Activated naive CD4-positive, alpha-beta T cell treated with anti-CD3 and anti-CD28 coated beads for 36 hours (primary cell): ENCODE measurements at regions not wholly inside any gene's neighbourhood (a gene's known extent, or its start where the extent isn't known, plus 50 kb on each side); places are given as distances from the start of the nearest gene placed in this dataset.
"Not testable (repeated sequence)": the region's sequence is repeated elsewhere in the genome, so short reads cannot be mapped to it uniquely, and the experiment has no call there.

Experiments
- CTCF ChIA-PET: fragments of 350-600 bp; sonication (Branson Sonifier 250); formaldehyde crosslinking; loops from one replicate; lab custom pipeline; 2021; ENCODE audit warnings: antibody characterized with exemption; lab: Charles Lee
- DNase-seq: peaks from one replicate; pipeline ENCODE4 v3.0.0-alpha.2; 2020
- H3K27ac Mint-ChIP-seq: one replicate; pipeline ENCODE4 v1.8.0; 2021; ENCODE audit warnings: mild to moderate bottlenecking, mixed read lengths
- H3K27me3 Mint-ChIP-seq: one replicate; pipeline ENCODE4 v1.8.0; 2021; ENCODE audit warnings: low read depth, mixed read lengths
- H3K36me3 Mint-ChIP-seq: one replicate; pipeline ENCODE4 v1.8.0; 2021; ENCODE audit warnings: low read depth, mixed read lengths
- H3K4me1 Mint-ChIP-seq: one replicate; pipeline ENCODE4 v1.8.0; 2021; ENCODE audit warnings: low read depth, mixed read lengths
- H3K4me3 Mint-ChIP-seq: one replicate; pipeline ENCODE4 v1.8.0; 2021; ENCODE audit warnings: mild to moderate bottlenecking, moderate library complexity, mixed read lengths
- H3K9me3 Mint-ChIP-seq: one replicate; pipeline ENCODE4 v1.8.0; 2021; ENCODE audit warnings: mixed read lengths
- intact Hi-C: fragments of 100-400 bp; cut with micrococcal nuclease; formaldehyde crosslinking; loops from one replicate; pipeline ENCODE4 v1.15.1; 2023

DNA sequence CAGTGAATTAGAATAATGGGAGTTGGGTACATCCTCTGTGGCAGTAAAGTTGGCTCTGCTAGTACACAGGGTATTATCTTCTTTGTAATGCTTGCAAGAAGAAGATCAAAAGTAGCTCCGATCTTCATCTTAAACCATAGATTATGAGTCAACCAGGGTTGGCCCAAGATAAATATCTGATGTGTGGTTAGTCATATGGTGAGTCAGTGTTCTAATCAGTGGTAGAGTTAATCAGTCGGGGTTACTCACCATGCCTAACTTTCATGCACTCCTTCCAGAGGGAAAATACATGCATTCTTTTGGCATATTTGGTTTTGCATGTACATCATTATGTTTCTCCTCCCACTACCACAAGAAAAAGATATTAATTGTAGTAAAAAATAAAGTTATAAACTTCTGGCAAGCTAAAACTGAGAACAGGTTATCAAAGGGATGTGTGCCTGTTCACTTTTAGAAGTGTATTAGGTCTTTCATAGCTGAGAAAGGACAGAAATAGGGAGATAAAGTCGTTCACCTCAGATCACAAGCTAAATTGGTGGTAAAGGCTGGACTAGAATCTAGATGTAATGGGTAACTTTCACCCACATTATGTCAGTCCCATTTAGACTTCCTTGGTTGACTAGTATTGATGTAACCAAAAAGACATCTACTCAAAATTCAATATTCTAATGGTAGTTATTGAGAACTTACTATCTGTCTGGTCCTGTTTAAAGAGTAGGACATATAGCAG is 684.4 kb downstream of the IRS1 start:
- Mint-ChIP-seq H3K4me3 (no peak overlapping the region), H3K9me3 (no peaks in the 10 kb centered on the region), H3K4me1 (peaks cover 2% of the 10 kb centered on the region), H3K27ac (no peak overlapping the region), H3K27me3 (no peaks in the 10 kb centered on the region), H3K36me3 (no peaks in the 10 kb centered on the region)
- CTCF ChIA-PET: no interaction called here
- intact Hi-C loops: no loop called here
- no peak for DNase-seq

- CTCF ChIA-PET: interaction anchor here (0.6 kb wide), 1 partner anchor 55 kb away, joined by 4 read pairs; no protein-coding TSS in a partner anchor
- H3K9me3 Mint-ChIP-seq: no peaks in the 10 kb centered on the region
- H3K27ac Mint-ChIP-seq: no peak overlapping the region
- no peaks in the 10 kb centered on the region for H3K27me3 Mint-ChIP-seq
- no peaks in the 10 kb centered on the region for H3K36me3 Mint-ChIP-seq
- intact Hi-C loops: no loop called here
- no peak overlapping the region for H3K4me3 Mint-ChIP-seq
- peaks cover 2% of the 10 kb centered on the region for H3K4me1 Mint-ChIP-seq
- no peak for DNase-seq
Observed at GRCh38 chr2:226114436-226114835, 685.2 kb downstream of the IRS1 start.

- intact Hi-C loops: no loop called here
- peaks cover under 1% of the 10 kb centered on the region for H3K9me3 Mint-ChIP-seq
- no peaks in the 10 kb centered on the region for H3K4me1 Mint-ChIP-seq
- H3K27ac Mint-ChIP-seq: no peak overlapping the region
- H3K36me3 Mint-ChIP-seq: no peaks in the 10 kb centered on the region
- CTCF ChIA-PET: no interaction called here
- no peaks in the 10 kb centered on the region for H3K27me3 Mint-ChIP-seq
- DNase-seq: no peak
- H3K4me3 Mint-ChIP-seq: no peak overlapping the region
Observed at GRCh38 chr2:226098861-226099745, 699.6 kb downstream of the NYAP2 start.

- H3K4me3 Mint-ChIP-seq: no peak overlapping the region
- H3K9me3 Mint-ChIP-seq: peaks cover 6% of the 10 kb centered on the region
- peaks cover 5% of the 10 kb centered on the region for H3K27me3 Mint-ChIP-seq
- H3K4me1 Mint-ChIP-seq: no peaks in the 10 kb centered on the region
- DNase-seq: no peak
- intact Hi-C loops: no loop called here
- no peaks in the 10 kb centered on the region for H3K36me3 Mint-ChIP-seq
- CTCF ChIA-PET: no interaction called here
- no peak overlapping the region for H3K27ac Mint-ChIP-seq
Observed at GRCh38 chr2:226095058-226095457, 695.5 kb downstream of the NYAP2 start.

- H3K4me1 Mint-ChIP-seq: no peaks in the 10 kb centered on the region
- H3K9me3 Mint-ChIP-seq: peaks cover 6% of the 10 kb centered on the region
- H3K4me3 Mint-ChIP-seq: no peak overlapping the region
- CTCF ChIA-PET: no interaction called here
- no peaks in the 10 kb centered on the region for H3K36me3 Mint-ChIP-seq
- H3K27me3 Mint-ChIP-seq: peaks cover 5% of the 10 kb centered on the region
- no peak for DNase-seq
- H3K27ac Mint-ChIP-seq: no peak overlapping the region
- intact Hi-C loops: no loop called here
Observed at GRCh38 chr2:226093364-226093763, 693.9 kb downstream of the NYAP2 start.

GRCh38 chr2:226088366-226088674 is 688.8 kb downstream of the NYAP2 start:
- intact Hi-C loops: no loop called here
- CTCF ChIA-PET: no interaction called here

DNA sequence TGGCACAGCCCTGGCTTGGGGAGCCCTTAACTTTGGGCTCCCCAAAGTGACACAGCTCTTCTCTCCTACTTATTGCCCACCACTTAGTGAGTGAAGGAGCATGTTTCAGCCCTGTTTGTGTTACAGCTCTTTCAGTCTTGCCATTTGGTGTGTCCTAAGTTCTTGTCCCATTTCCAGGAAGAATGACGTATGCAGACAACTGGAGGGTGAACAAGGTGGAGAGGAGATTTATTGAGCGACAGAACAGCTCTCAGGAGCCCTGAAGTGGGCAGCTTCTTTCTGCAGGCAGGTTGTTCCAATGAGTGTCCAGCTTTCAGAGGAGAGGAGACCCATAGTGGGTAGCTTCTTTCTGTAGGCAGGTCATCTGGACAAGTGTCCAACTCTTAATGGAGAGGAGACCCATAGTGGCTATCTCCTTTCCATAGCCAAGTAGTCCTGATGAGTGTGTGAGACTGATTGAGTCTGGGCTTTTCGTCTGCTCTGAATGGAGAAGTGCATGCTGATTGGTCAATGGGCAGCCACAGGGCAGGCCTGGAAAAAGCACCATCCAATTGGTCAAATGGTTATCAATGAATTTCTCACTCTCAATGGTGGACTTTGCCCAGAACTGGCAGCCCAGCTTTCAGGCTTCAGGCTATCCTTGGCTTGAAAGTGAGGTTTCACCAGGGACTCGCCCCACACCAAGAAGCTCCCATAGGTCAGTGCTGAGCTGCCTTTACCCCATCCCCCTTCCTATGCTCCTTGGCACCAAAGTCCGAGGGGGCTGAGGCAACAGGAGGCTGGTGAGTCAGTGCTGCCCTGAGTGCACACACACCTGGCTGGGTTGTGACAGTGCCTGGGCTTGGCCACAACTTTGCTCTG is 688.2 kb downstream of the NYAP2 start:
- no peak overlapping the region for H3K27ac Mint-ChIP-seq
- no peaks in the 10 kb centered on the region for H3K9me3 Mint-ChIP-seq
- DNase-seq: no peak
- no peak overlapping the region for H3K4me3 Mint-ChIP-seq
- no peaks in the 10 kb centered on the region for H3K36me3 Mint-ChIP-seq
- no peaks in the 10 kb centered on the region for H3K4me1 Mint-ChIP-seq
- intact Hi-C loops: no loop called here
- CTCF ChIA-PET: interaction anchor here (0.7 kb wide), 1 partner anchor 355 kb away, joined by 3 read pairs; no protein-coding TSS in a partner anchor
- H3K27me3 Mint-ChIP-seq: peaks cover 5% of the 10 kb centered on the region

More at GRCh38 chr2:226088366-226088674, 688.8 kb downstream of the NYAP2 start:
- Mint-ChIP-seq H3K4me3 (no peak overlapping the region), H3K27ac (no peak overlapping the region), H3K36me3 (no peaks in the 10 kb centered on the region), H3K4me1 (no peaks in the 10 kb centered on the region), H3K9me3 (peaks cover 3% of the 10 kb centered on the region), H3K27me3 (peaks cover 5% of the 10 kb centered on the region)
- DNase-seq: no peak

- Mint-ChIP-seq H3K27me3 (peaks cover 5% of the 10 kb centered on the region), H3K4me3 (no peak overlapping the region), H3K9me3 (no peaks in the 10 kb centered on the region), H3K27ac (no peak overlapping the region), H3K36me3 (no peaks in the 10 kb centered on the region), H3K4me1 (no peaks in the 10 kb centered on the region)
- no peak for DNase-seq
- CTCF ChIA-PET: no interaction called here
- intact Hi-C loops: no loop called here
Observed at GRCh38 chr2:226087051-226087450, 687.5 kb downstream of the NYAP2 start.

GRCh38 chr2:226086190-226086589 is 686.7 kb downstream of the NYAP2 start:
- Mint-ChIP-seq H3K27me3 (peaks cover 3% of the 10 kb centered on the region), H3K27ac (no peak overlapping the region), H3K9me3 (no peaks in the 10 kb centered on the region), H3K4me3 (no peak overlapping the region), H3K4me1 (no peaks in the 10 kb centered on the region), H3K36me3 (no peaks in the 10 kb centered on the region)
- CTCF ChIA-PET: no interaction called here
- DNase-seq: no peak
- intact Hi-C loops: no loop called here

GRCh38 chr2:226085425-226085824 is 685.9 kb downstream of the NYAP2 start:
- H3K4me1 Mint-ChIP-seq, CTCF ChIA-PET, H3K27me3 Mint-ChIP-seq, intact Hi-C loops, H3K4me3 Mint-ChIP-seq, H3K27ac Mint-ChIP-seq, H3K9me3 Mint-ChIP-seq, DNase-seq, H3K36me3 Mint-ChIP-seq: not testable (repeated sequence)

DNA sequence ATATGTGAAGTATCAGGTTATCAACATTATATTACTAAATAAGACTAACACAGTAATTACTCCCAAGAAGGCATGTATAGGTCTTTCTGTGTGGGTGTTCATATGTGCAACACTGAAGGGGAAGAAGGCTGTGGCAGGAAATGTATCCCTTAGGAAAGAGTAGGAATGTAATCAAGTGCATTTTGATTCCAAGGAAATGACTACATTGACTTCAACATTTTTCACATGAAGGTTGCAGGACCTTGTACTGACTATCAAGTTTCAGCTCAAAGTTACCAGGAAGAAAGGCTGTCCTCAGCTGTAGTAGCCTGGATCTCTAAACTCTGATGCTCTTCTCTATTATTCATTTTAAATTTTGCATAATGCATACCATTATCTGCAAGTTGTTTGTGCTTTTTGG is 680.8 kb downstream of the NYAP2 start:
- Mint-ChIP-seq H3K9me3 (no peaks in the 10 kb centered on the region), H3K36me3 (no peaks in the 10 kb centered on the region), H3K4me3 (no peak overlapping the region), H3K4me1 (no peaks in the 10 kb centered on the region), H3K27me3 (peaks cover 3% of the 10 kb centered on the region), H3K27ac (no peak overlapping the region)
- intact Hi-C loops: no loop called here
- CTCF ChIA-PET: no interaction called here
- DNase-seq: no peak

DNA sequence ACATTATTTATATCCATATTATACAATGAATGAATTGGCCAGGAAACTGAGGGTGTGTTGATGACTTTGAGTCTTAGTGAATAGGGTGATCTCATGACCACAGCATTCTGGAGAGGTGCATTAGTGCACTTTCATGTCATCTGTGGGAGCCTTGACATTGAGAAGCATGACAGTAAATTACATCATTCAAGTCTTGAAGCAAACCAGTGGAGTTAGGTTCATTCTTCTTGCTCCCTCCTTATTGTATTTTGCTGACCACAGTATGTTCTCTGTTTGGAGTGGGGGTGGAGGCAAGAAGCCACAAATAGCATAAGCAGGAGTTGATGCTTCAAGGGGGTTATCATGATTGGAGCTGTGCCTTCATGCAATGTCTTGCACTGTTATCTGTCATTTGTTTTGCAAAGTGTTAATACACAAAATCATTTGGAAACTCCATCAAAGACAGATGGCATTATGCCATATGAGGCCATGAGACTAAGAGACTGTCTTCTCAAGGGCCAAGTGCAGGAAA is 680.2 kb downstream of the NYAP2 start:
- CTCF ChIA-PET: no interaction called here
- H3K4me1 Mint-ChIP-seq: no peaks in the 10 kb centered on the region
- DNase-seq: no peak
- H3K4me3 Mint-ChIP-seq: no peak overlapping the region
- H3K27ac Mint-ChIP-seq: no peak overlapping the region
- intact Hi-C loops: no loop called here
- H3K27me3 Mint-ChIP-seq: peaks cover 3% of the 10 kb centered on the region
- H3K36me3 Mint-ChIP-seq: no peaks in the 10 kb centered on the region
- no peaks in the 10 kb centered on the region for H3K9me3 Mint-ChIP-seq
